ENCODE measurements at regions not wholly inside any gene's neighbourhood (a gene's known extent, or its start where the extent isn't known, plus 50 kb on each side); places are given as distances from the start of the nearest gene placed in this dataset.

GRCh38 chr17:72063262-72063661 is 57.6 kb upstream of the SOX9 start:
- H3K27me3 ChIP-seq (ENCODE audit: insufficient read depth): no peaks in the 10 kb centered on the region
- no peak for ATAC-seq
- no peak overlapping the region for H2AFZ ChIP-seq
- no peak overlapping the region for H3K4me2 ChIP-seq
- no peaks in the 10 kb centered on the region for H3K36me3 ChIP-seq (ENCODE audit: insufficient read depth)
- H3K27ac ChIP-seq (ENCODE audit: low read depth): no peak overlapping the region
- TF ChIP-seq POLR2AphosphoS5 (IDR thresholded peaks at IDR 0.05; ENCODE audit: low read depth) (no peak), REST (IDR thresholded peaks at IDR 0.05; ENCODE audit: unreplicated experiment) (no peak), CREB1 (CRISPR knock-in tag; IDR thresholded peaks at IDR 0.05; ENCODE audit: low read depth) (no peak), CTCF (conservative IDR thresholded peaks at IDR 0.05; ENCODE audit: low read depth in 2 of 2) (no peak), JUNB (IDR thresholded peaks at IDR 0.05; ENCODE audit: unreplicated experiment) (no peak), EZH2phosphoT487 (IDR thresholded peaks at IDR 0.05; ENCODE audit: unreplicated experiment) (no peak), NANOG (IDR thresholded peaks at IDR 0.05; ENCODE audit: borderline replicate concordance) (no peak), ZNF114 (CRISPR knock-in tag; IDR thresholded peaks at IDR 0.05) (no peak), EZH2 (IDR thresholded peaks at IDR 0.05; ENCODE audit: low read depth, unreplicated experiment) (no peak), ZNF462 (CRISPR knock-in tag; IDR thresholded peaks at IDR 0.05) (no peak), STAT1 (IDR thresholded peaks at IDR 0.05; ENCODE audit: unreplicated experiment) (no peak), ZNF331 (CRISPR knock-in tag; IDR thresholded peaks at IDR 0.05; ENCODE audit: low read depth) (no peak), ETS1 (IDR thresholded peaks at IDR 0.05) (no peak)
- no peak overlapping the region for H3K4me3 Mint-ChIP-seq
- H3K9me2 ChIP-seq (ENCODE audit: insufficient read depth): no peaks in the 10 kb centered on the region
- H4K20me1 ChIP-seq (replicated peaks; ENCODE audit: insufficient read depth): no peaks in the 10 kb centered on the region
- no peaks in the 10 kb centered on the region for H3K36me3 Mint-ChIP-seq (ENCODE audit: low read depth)
- H3K27me3 Mint-ChIP-seq (ENCODE audit: insufficient read depth, low read depth, poor library complexity): no peaks in the 10 kb centered on the region
- no peaks in the 10 kb centered on the region for H3K79me2 ChIP-seq (replicated peaks; ENCODE audit: insufficient read depth)
- DNase-seq (ENCODE audit: low spot score): no peak
- H3K4me1 ChIP-seq (ENCODE audit: insufficient read depth): no peaks in the 10 kb centered on the region
- H3K4me1 Mint-ChIP-seq: no peaks in the 10 kb centered on the region
- H3K27ac Mint-ChIP-seq: no peak overlapping the region
- H3K9me3 Mint-ChIP-seq: no peaks in the 10 kb centered on the region
- H3F3A ChIP-seq (replicated peaks; ENCODE audit: low read depth): no peaks in the 10 kb centered on the region
- H3K4me3 ChIP-seq: no peak overlapping the region

All from GM23338 (cell line).